ENCODE measurements at regions not wholly inside any gene's neighbourhood (a gene's known extent, or its start where the extent isn't known, plus 50 kb on each side); places are given as distances from the start of the nearest gene placed in this dataset.

DNA sequence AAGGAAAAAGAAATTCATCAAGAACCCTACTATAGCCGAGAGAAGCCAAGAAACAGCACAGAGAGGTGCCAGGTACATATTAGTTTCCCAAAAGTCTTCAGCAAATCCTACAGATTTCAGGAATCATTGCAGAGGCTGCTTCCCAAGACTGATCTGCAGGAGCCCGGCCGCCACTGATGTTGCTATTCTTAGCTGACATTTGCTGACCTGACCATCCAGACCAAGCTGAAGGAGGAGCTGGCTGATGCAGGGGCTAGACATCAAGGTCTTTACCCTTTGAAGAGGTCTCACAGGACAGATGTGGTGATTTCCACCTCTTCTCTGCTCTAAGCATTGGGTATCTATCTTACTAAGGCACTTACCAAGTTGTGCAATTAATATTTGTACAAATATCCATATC lies 444.8 kb upstream of the SOX5 start:
- 20% methylated on average over 3 of the region's 3 CpGs for WGBS (ENCODE audit: missing lambda C conversion rate)
- H3K4me2 ChIP-seq = no peak overlapping the region
- ATAC-seq (no peak), FAIRE-seq (no peak), DNase-seq (ENCODE audit: low read depth in 1 of 2, low spot score in 1 of 2) (no peak)
- H3K27ac ChIP-seq = no peak overlapping the region
- H3K4me1 ChIP-seq = no peaks in the 10 kb centered on the region
- no peaks in the 10 kb centered on the region for H3K9me3 ChIP-seq
- POLR2A ChIA-PET = no interaction called here
- TF ChIP-seq PHF8 (IDR thresholded peaks at IDR 0.05; ENCODE audit: borderline replicate concordance, low read depth) (no peak), EHF (CRISPR knock-in tag; IDR thresholded peaks at IDR 0.05) (no peak), HOXA7 (CRISPR knock-in tag; IDR thresholded peaks at IDR 0.05) (no peak), JUN (IDR thresholded peaks at IDR 0.05) (no peak), MAFK (IDR thresholded peaks at IDR 0.05; ENCODE audit: partially characterized antibody) (no peak), ZFP36 (IDR thresholded peaks at IDR 0.05; ENCODE audit: borderline replicate concordance, partially characterized antibody) (no peak)
- TF ChIP-seq, protein P1, sequence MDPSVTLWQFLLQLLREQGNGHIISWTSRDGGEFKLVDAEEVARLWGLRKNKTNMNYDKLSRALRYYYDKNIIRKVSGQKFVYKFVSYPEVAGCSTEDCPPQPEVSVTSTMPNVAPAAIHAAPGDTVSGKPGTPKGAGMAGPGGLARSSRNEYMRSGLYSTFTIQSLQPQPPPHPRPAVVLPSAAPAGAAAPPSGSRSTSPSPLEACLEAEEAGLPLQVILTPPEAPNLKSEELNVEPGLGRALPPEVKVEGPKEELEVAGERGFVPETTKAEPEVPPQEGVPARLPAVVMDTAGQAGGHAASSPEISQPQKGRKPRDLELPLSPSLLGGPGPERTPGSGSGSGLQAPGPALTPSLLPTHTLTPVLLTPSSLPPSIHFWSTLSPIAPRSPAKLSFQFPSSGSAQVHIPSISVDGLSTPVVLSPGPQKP (IDR thresholded peaks at IDR 0.05; ENCODE audit: low read depth, low read length) = no peak
- CTCF ChIA-PET = interaction anchor here (0.6 kb wide), 1 partner anchor 1095 kb away, joined by 3 read pairs; no protein-coding TSS in a partner anchor
- no peak overlapping the region for H3K4me3 ChIP-seq

DNA sequence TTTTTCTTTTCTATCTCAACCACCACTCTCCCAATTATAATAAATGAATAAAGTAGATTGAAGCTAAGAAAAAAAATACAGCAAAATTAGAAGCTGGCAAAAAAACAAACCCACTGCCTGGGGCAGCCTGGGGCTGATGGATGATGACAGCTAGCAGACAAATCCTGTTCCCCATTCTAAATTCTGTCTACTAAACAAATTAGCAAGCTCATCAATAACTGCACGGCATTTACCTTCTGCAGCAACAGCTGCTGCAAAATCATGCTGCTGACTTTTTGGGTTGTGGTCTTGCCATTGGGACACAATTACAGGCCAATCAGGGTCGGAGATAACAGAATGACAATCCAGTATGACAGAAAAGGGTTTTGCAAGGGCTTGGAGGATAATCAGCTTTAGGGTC lies 443.6 kb upstream of the SOX5 start:
- H3K4me2 ChIP-seq = no peak overlapping the region
- no peak overlapping the region for H3K27ac ChIP-seq
- peak; percentile 57 for TF ChIP-seq MAFK (IDR thresholded peaks at IDR 0.05; ENCODE audit: partially characterized antibody)
- TF ChIP-seq, protein P2, sequence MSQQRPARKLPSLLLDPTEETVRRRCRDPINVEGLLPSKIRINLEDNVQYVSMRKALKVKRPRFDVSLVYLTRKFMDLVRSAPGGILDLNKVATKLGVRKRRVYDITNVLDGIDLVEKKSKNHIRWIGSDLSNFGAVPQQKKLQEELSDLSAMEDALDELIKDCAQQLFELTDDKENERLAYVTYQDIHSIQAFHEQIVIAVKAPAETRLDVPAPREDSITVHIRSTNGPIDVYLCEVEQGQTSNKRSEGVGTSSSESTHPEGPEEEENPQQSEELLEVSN (IDR thresholded peaks at IDR 0.05; ENCODE audit: borderline replicate concordance, low read depth) = no peak
- no peaks in the 10 kb centered on the region for H3K4me1 ChIP-seq
- H3K4me3 ChIP-seq = no peak overlapping the region
- no peak for ATAC-seq
- no peaks in the 10 kb centered on the region for H3K9me3 ChIP-seq
- CTCF ChIA-PET = no interaction called here
- 21% methylated on average over 2 of the region's 2 CpGs for WGBS (ENCODE audit: missing lambda C conversion rate)
- no peak for FAIRE-seq
- POLR2A ChIA-PET = no interaction called here
- no peak for DNase-seq (ENCODE audit: low read depth in 1 of 2, low spot score in 1 of 2)

DNA sequence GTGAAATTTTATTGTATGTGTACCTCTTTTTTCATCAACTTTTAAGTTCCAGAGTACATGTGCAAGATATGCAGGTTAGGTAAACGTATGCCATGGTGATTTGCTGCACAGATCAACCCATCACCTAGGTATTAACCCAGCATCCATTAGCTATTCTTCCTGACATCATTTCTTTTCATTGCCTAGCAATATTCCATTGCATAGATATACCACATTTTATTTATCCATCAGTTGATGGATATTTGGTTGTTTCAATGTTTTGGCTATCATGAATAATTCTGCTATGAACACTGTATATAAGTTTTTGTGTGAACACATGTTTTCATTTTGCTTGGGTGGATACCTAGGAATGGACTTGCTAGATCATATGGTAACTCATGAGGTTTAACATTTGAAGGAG lies 439.9 kb upstream of the SOX5 start:
- WGBS (ENCODE audit: missing lambda C conversion rate) = 3% methylated on average over 1 of the region's 1 CpG
- H3K9me3 ChIP-seq = no peaks in the 10 kb centered on the region
- no peaks in the 10 kb centered on the region for H3K4me1 ChIP-seq
- H3K4me2 ChIP-seq = no peak overlapping the region
- POLR2A ChIA-PET = no interaction called here
- FAIRE-seq = no peak
- TF ChIP-seq EHF (CRISPR knock-in tag; IDR thresholded peaks at IDR 0.05) (no peak), NR3C1 (IDR thresholded peaks at IDR 0.05) (no peak), CHD4 (IDR thresholded peaks at IDR 0.05; ENCODE audit: borderline replicate concordance) (no peak), JUN (IDR thresholded peaks at IDR 0.05) (no peak), PBX3 (IDR thresholded peaks at IDR 0.05) (no peak), SMC3 (IDR thresholded peaks at IDR 0.05) (no peak)
- no peak overlapping the region for H3K27ac ChIP-seq
- no peak overlapping the region for H3K4me3 ChIP-seq
- DNase-seq (ENCODE audit: low read depth in 1 of 2, low spot score in 1 of 2) = no peak
- no peak for ATAC-seq
- CTCF ChIA-PET = no interaction called here

DNA sequence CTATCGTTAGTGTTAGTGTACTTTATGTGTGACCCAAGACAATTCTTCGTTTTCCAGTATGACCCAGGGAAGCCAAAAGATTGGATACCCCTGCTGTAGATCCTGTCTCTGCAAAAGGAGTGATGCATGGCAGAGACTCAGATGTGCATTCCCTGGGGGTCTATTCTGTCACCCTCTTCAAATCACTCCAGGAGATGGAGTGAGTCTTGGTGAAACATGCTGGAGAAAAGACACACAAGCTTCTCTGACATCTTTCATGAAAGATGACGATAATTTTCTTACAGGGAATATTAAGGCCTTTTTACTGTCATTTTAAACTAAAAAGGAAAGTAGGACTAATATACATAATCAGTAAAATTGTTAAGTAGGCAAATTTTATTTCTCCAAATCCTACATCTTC lies 437.9 kb upstream of the SOX5 start:
- H3K4me3 ChIP-seq = no peak overlapping the region
- no peaks in the 10 kb centered on the region for H3K4me1 ChIP-seq
- ChIA-PET CTCF (no interaction called here), POLR2A (no interaction called here)
- H3K4me2 ChIP-seq = no peak overlapping the region
- DNase-seq (ENCODE audit: low read depth in 1 of 2, low spot score in 1 of 2) (no peak), FAIRE-seq (no peak), ATAC-seq (no peak)
- TF ChIP-seq MAZ (IDR thresholded peaks at IDR 0.05; ENCODE audit: borderline replicate concordance, low read depth, low read length) = no peak
- H3K27ac ChIP-seq = no peak overlapping the region
- WGBS (ENCODE audit: missing lambda C conversion rate) = under 1% methylated on average over 3 of the region's 3 CpGs
- H3K9me3 ChIP-seq = no peaks in the 10 kb centered on the region

DNA sequence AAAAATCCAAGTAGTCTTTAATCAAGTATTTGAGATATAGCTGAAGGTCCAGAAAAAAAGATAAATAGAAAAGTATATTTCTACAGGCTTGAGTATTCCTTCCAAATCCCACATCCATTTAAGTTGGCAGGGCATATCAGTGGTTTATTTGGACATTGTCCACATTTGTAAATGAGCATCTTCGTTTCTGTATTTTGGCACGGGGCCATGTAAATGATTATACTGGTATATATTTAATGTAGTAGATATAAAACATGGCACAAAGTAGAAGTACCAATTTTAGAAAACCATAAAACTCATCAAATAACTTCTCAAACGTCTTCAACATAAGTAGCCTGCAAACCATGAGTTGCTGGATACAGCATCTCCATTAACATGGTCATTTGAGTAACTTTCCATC lies 437.4 kb upstream of the SOX5 start:
- Histone ChIP-seq H3K4me3 (no peak overlapping the region), H3K4me1 (no peaks in the 10 kb centered on the region), H3K9me3 (no peaks in the 10 kb centered on the region), H3K4me2 (no peak overlapping the region), H3K27ac (no peak overlapping the region)
- CTCF ChIA-PET = no interaction called here
- no peak for ATAC-seq
- no peak for FAIRE-seq
- POLR2A ChIA-PET = no interaction called here
- no peak for DNase-seq (ENCODE audit: low read depth in 1 of 2, low spot score in 1 of 2)
- TF ChIP-seq POLR2A (IDR thresholded peaks at IDR 0.05; ENCODE audit: low read length) (no peak), CHD4 (IDR thresholded peaks at IDR 0.05; ENCODE audit: borderline replicate concordance) (no peak), HMGXB4 (CRISPR knock-in tag; IDR thresholded peaks at IDR 0.05; ENCODE audit: borderline replicate concordance) (no peak), MAZ (IDR thresholded peaks at IDR 0.05; ENCODE audit: borderline replicate concordance, low read depth, low read length) (no peak), MAFK (IDR thresholded peaks at IDR 0.05; ENCODE audit: partially characterized antibody) (no peak), MYC (IDR thresholded peaks at IDR 0.05; ENCODE audit: borderline replicate concordance, low read length) (no peak), RFX5 (IDR thresholded peaks at IDR 0.05) (no peak)
- WGBS (ENCODE audit: missing lambda C conversion rate) = under 1% methylated on average over 3 of the region's 3 CpGs
